SK-N-MC (cell line): ENCODE measurements at regions not wholly inside any gene's neighbourhood (a gene's known extent, or its start where the extent isn't known, plus 50 kb on each side); places are given as distances from the start of the nearest gene placed in this dataset.
"Not testable (repeated sequence)": the region's sequence is repeated elsewhere in the genome, so short reads cannot be mapped to it uniquely, and the experiment has no call there.

ENCODE experiments used
- DNase-seq: peaks from one replicate; pipeline ENCODE4 v3.0.0-alpha.2; 2011; ENCODE audit warnings: low read depth, low spot score
- H3K27ac ChIP-seq: fragments of 200-600 bp; sonication (generic); 2 replicates; pipeline ENCODE4 v1.5.1; 2016; ENCODE audit warnings: mixed run types
- H3K36me3 ChIP-seq: fragments of 200-600 bp; sonication (generic); 2 replicates; pipeline ENCODE4 v1.6.1; 2017; ENCODE audit warnings: antibody characterized with exemption, low read length, mixed read lengths; ENCODE audit not compliant: insufficient read depth
- H3K4me3 ChIP-seq: fragments of 200-600 bp; sonication (generic); 2 replicates; pipeline ENCODE4 v1.5.1; 2016
- H3K9ac ChIP-seq: fragments of 200-600 bp; sonication (generic); 2 replicates; pipeline ENCODE4 v1.8.0; 2017; ENCODE audit warnings: mixed run types, mixed read lengths; ENCODE audit not compliant: insufficient read length
- H3K9me3 ChIP-seq: fragments of 200-600 bp; sonication (generic); 2 replicates; pipeline ENCODE4 v1.6.1; 2017; ENCODE audit warnings: low read depth, mild to moderate bottlenecking, antibody characterized with exemption, low read length, moderate library complexity, mixed read lengths
- EZH2 ChIP-seq: fragments of 200-600 bp; sonication (generic); IDR thresholded peaks from one replicate; pipeline ENCODE4 v1.6.1; 2017; ENCODE audit warnings: antibody characterized with exemption
- FOXP2 ChIP-seq: optimal IDR thresholded peaks from 2 replicates; pipeline ENCODE3; 2011; ENCODE audit warnings: mild to moderate bottlenecking, moderate library complexity; ENCODE audit not compliant: insufficient read depth; ENCODE audit errors: extremely low read length, control extremely low read depth
- POLR2AphosphoS5 ChIP-seq: IDR thresholded peaks from 2 replicates; pipeline ENCODE4 v1.6.1; 2012; ENCODE audit warnings: mild to moderate bottlenecking, low read depth, low read length, borderline replicate concordance

GRCh38 chr16:54879681-54880080, 51.0 kb upstream of the IRX5 start:
- Histone ChIP-seq H3K27ac (no peak overlapping the region), H3K9ac (no peak overlapping the region), H3K4me3 (no peak overlapping the region), H3K9me3 (no peaks in the 10 kb centered on the region), H3K36me3 (no peaks in the 10 kb centered on the region)
- TF ChIP-seq FOXP2 (no peak), POLR2AphosphoS5 (no peak), EZH2 (no peak)
- DNase-seq, result no peak

GRCh38 chr16:54878301-54878700, 52.4 kb upstream of the IRX5 start:
- TF ChIP-seq POLR2AphosphoS5 (no peak), EZH2 (no peak), FOXP2 (no peak)
- H3K9me3 ChIP-seq, result no peaks in the 10 kb centered on the region
- H3K36me3 ChIP-seq, result no peaks in the 10 kb centered on the region
- no peak overlapping the region for H3K27ac ChIP-seq
- DNase-seq, result no peak
- H3K9ac ChIP-seq, result no peak overlapping the region
- no peak overlapping the region for H3K4me3 ChIP-seq

GRCh38 chr16:54875443-54875842, 55.2 kb upstream of the IRX5 start:
- peak; percentile 35 for DNase-seq
- H3K9ac ChIP-seq, result no peak overlapping the region
- H3K36me3 ChIP-seq, result no peaks in the 10 kb centered on the region
- H3K9me3 ChIP-seq, result no peaks in the 10 kb centered on the region
- H3K4me3 ChIP-seq, result peak overlapping the region; percentile 30; the same call in 1 of the 2 replicates
- peak overlapping the region; percentile 90 for H3K27ac ChIP-seq
- TF ChIP-seq POLR2AphosphoS5, result no peak
- peak; percentile 54 for TF ChIP-seq FOXP2

- not testable (repeated sequence) for H3K9ac ChIP-seq, H3K27ac ChIP-seq, H3K4me3 ChIP-seq, DNase-seq, H3K9me3 ChIP-seq, H3K36me3 ChIP-seq
Observed at GRCh38 chr16:54873716-54874373, 56.8 kb upstream of the IRX5 start.

- Histone ChIP-seq H3K36me3 (no peaks in the 10 kb centered on the region), H3K9ac (no peak overlapping the region), H3K9me3 (no peaks in the 10 kb centered on the region), H3K4me3 (no peak overlapping the region), H3K27ac (no peak overlapping the region)
- DNase-seq, result no peak
- TF ChIP-seq FOXP2 (no peak), EZH2 (no peak)
Observed at GRCh38 chr16:54873071-54873470, 57.6 kb upstream of the IRX5 start.

- Histone ChIP-seq H3K27ac (no peak overlapping the region), H3K4me3 (no peak overlapping the region), H3K36me3 (no peaks in the 10 kb centered on the region), H3K9ac (no peak overlapping the region), H3K9me3 (no peaks in the 10 kb centered on the region)
- TF ChIP-seq POLR2AphosphoS5 (no peak), EZH2 (no peak), FOXP2 (no peak)
- DNase-seq, result no peak
Observed at GRCh38 chr16:54870151-54870550, 60.5 kb upstream of the IRX5 start.

- H3K4me3 ChIP-seq, result no peak overlapping the region
- no peak for DNase-seq
- TF ChIP-seq POLR2AphosphoS5 (no peak), EZH2 (no peak), FOXP2 (no peak)
Observed at GRCh38 chr16:54867302-54867832, 63.3 kb upstream of the IRX5 start.

GRCh38 chr16:54862529-54862928, 68.1 kb upstream of the IRX5 start:
- TF ChIP-seq EZH2 (no peak), FOXP2 (no peak), POLR2AphosphoS5 (no peak)
- no peak for DNase-seq
- Histone ChIP-seq H3K9me3 (no peaks in the 10 kb centered on the region), H3K36me3 (no peaks in the 10 kb centered on the region), H3K27ac (no peak overlapping the region), H3K9ac (no peak overlapping the region), H3K4me3 (no peak overlapping the region)

More at GRCh38 chr16:54867302-54867832, 63.3 kb upstream of the IRX5 start:
- H3K36me3 ChIP-seq, result no peaks in the 10 kb centered on the region
- H3K9ac ChIP-seq, result no peak overlapping the region
- H3K9me3 ChIP-seq, result no peaks in the 10 kb centered on the region
- no peak overlapping the region for H3K27ac ChIP-seq

GRCh38 chr16:54856871-54857270, 73.8 kb upstream of the IRX5 start:
- Histone ChIP-seq H3K36me3 (no peaks in the 10 kb centered on the region), H3K27ac (no peak overlapping the region)
- TF ChIP-seq FOXP2, result no peak
- no peak for TF ChIP-seq POLR2AphosphoS5

More at GRCh38 chr16:54856871-54857270, 73.8 kb upstream of the IRX5 start:
- DNase-seq, result no peak
- H3K9me3 ChIP-seq, result no peaks in the 10 kb centered on the region
- no peak overlapping the region for H3K9ac ChIP-seq
- no peak overlapping the region for H3K4me3 ChIP-seq
